ENCODE measurements at regions not wholly inside any gene's neighbourhood (a gene's known extent, or its start where the extent isn't known, plus 50 kb on each side); places are given as distances from the start of the nearest gene placed in this dataset.

GRCh38 chr14:50035214-50035613, 81.2 kb downstream of the VCPKMT start:
- DNase-seq (ENCODE audit: low read depth in 1 of 2, low spot score in 1 of 2): no peak
- no peaks in the 10 kb centered on the region for H3K27me3 ChIP-seq (ENCODE audit: insufficient read depth, poor library complexity, severe bottlenecking)
- no peak for TF ChIP-seq CTCF (IDR thresholded peaks at IDR 0.05; ENCODE audit: insufficient read depth, low read length)
- no peak for TF ChIP-seq POLR2AphosphoS5 (IDR thresholded peaks at IDR 0.05; ENCODE audit: low read depth)
- TF ChIP-seq SPI1 (IDR thresholded peaks at IDR 0.05; ENCODE audit: borderline replicate concordance, low read depth): no peak
- TF ChIP-seq REST (IDR thresholded peaks at IDR 0.05; ENCODE audit: insufficient replicate concordance, low read depth): no peak
- no peak for TF ChIP-seq GABPA (IDR thresholded peaks at IDR 0.05; ENCODE audit: low read depth)
- H3K27ac ChIP-seq (replicated peaks): no peak overlapping the region
- no peak overlapping the region for H3K4me3 ChIP-seq (replicated peaks; ENCODE audit: insufficient read depth, low read length)

GRCh38 chr14:50036211-50036610, 80.2 kb downstream of the VCPKMT start:
- no peak overlapping the region for H3K27ac ChIP-seq (replicated peaks)
- H3K27me3 ChIP-seq (ENCODE audit: insufficient read depth, poor library complexity, severe bottlenecking): no peaks in the 10 kb centered on the region
- no peak for DNase-seq (ENCODE audit: low read depth in 1 of 2, low spot score in 1 of 2)
- H3K4me3 ChIP-seq (replicated peaks; ENCODE audit: insufficient read depth, low read length): no peak overlapping the region
- TF ChIP-seq CTCF (IDR thresholded peaks at IDR 0.05; ENCODE audit: insufficient read depth, low read length) (no peak), SPI1 (IDR thresholded peaks at IDR 0.05; ENCODE audit: borderline replicate concordance, low read depth) (no peak)

- no peak for DNase-seq (ENCODE audit: low read depth in 1 of 2, low spot score in 1 of 2)
- H3K27me3 ChIP-seq (ENCODE audit: insufficient read depth, poor library complexity, severe bottlenecking): no peaks in the 10 kb centered on the region
- TF ChIP-seq CTCF (IDR thresholded peaks at IDR 0.05; ENCODE audit: insufficient read depth, low read length) (no peak), GABPA (IDR thresholded peaks at IDR 0.05; ENCODE audit: low read depth) (no peak), POLR2AphosphoS5 (IDR thresholded peaks at IDR 0.05; ENCODE audit: low read depth) (no peak), REST (IDR thresholded peaks at IDR 0.05; ENCODE audit: insufficient replicate concordance, low read depth) (no peak)
- no peak overlapping the region for H3K27ac ChIP-seq (replicated peaks)
- no peak overlapping the region for H3K4me3 ChIP-seq (replicated peaks; ENCODE audit: insufficient read depth, low read length)
Observed at GRCh38 chr14:50036637-50037036, 79.7 kb downstream of the VCPKMT start.

GRCh38 chr14:50037240-50037639, 79.1 kb downstream of the VCPKMT start:
- no peak overlapping the region for H3K27ac ChIP-seq (replicated peaks)
- no peak for DNase-seq (ENCODE audit: low read depth in 1 of 2, low spot score in 1 of 2)
- no peak for TF ChIP-seq GABPA (IDR thresholded peaks at IDR 0.05; ENCODE audit: low read depth)
- TF ChIP-seq CTCF (IDR thresholded peaks at IDR 0.05; ENCODE audit: insufficient read depth, low read length): no peak
- TF ChIP-seq POLR2AphosphoS5 (IDR thresholded peaks at IDR 0.05; ENCODE audit: low read depth): no peak
- no peak for TF ChIP-seq SPI1 (IDR thresholded peaks at IDR 0.05; ENCODE audit: borderline replicate concordance, low read depth)
- TF ChIP-seq REST (IDR thresholded peaks at IDR 0.05; ENCODE audit: insufficient replicate concordance, low read depth): no peak
- H3K4me3 ChIP-seq (replicated peaks; ENCODE audit: insufficient read depth, low read length): no peak overlapping the region
- H3K27me3 ChIP-seq (ENCODE audit: insufficient read depth, poor library complexity, severe bottlenecking): no peaks in the 10 kb centered on the region
